ENCODE measurements at regions not wholly inside any gene's neighbourhood (a gene's known extent, or its start where the extent isn't known, plus 50 kb on each side); places are given as distances from the start of the nearest gene placed in this dataset.

DNA sequence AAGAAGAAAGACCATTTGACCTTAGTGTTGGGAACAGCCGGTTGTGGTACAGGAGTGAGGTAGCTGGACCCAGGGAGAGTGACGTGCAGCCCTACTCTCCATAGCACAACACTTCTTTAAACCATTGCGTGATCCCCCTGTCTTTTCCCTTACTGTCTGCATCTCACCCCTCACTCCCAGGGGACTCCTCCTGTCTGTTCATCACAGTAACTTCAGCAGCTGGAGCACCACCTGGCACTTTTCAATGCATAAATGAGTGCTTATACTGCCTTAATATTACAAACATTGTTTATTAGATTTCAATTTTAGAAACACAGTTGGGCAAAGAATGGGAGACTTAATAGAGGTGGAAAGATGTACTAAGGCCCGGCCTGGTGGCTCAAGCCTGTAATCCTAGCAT is 285.5 kb downstream of the UQCRFS1 start:
- TF ChIP-seq, protein P1, sequence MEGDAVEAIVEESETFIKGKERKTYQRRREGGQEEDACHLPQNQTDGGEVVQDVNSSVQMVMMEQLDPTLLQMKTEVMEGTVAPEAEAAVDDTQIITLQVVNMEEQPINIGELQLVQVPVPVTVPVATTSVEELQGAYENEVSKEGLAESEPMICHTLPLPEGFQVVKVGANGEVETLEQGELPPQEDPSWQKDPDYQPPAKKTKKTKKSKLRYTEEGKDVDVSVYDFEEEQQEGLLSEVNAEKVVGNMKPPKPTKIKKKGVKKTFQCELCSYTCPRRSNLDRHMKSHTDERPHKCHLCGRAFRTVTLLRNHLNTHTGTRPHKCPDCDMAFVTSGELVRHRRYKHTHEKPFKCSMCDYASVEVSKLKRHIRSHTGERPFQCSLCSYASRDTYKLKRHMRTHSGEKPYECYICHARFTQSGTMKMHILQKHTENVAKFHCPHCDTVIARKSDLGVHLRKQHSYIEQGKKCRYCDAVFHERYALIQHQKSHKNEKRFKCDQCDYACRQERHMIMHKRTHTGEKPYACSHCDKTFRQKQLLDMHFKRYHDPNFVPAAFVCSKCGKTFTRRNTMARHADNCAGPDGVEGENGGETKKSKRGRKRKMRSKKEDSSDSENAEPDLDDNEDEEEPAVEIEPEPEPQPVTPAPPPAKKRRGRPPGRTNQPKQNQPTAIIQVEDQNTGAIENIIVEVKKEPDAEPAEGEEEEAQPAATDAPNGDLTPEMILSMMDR (conservative IDR thresholded peaks at IDR 0.05; ENCODE audit: low read depth, low read length) = no peak
- no peak overlapping the region for H3K4me3 ChIP-seq (ENCODE audit: low read depth, low read length)
- DNase-seq (ENCODE audit: low read depth) = no peak

DNA sequence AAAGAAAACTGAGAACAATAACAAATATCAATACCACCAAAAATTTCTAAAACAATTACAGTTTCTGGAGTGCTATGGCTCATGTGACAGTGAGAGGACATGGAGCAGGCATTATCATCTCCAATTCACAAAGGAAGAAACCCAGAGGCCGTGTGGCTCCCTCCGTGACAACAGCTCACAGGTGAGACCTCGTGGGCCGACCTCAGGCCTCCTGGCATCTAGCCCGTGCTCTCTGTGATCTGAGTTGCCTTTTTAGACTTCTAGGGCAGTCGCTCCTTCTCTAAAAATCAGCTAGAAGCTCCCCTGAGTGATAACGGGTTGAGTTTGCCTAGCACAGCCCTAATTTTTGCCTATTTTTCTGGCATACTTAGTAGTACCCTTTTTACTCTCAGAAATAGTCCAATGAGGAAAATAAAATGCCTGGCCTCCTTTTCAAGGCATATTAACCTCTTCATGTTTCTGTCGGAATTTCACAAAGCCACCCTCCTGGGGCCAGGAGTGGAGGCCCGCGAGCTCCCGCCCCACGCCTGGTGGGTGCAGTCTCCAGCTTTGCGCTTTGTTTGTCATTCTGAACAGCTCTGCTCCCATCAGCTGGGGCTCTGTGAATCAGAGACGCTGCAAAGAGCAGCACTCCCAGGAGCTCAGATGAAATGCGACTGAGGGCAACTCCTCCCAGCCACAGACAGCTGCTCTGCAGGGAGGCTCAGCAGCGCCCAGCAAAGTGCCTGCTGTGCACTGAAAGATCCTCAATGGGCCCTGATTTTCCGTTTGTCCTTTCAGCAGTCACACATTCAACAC is 292.5 kb downstream of the UQCRFS1 start:
- peak; percentile 13 for DNase-seq (ENCODE audit: low read depth)
- no peak overlapping the region for H3K4me3 ChIP-seq (ENCODE audit: low read depth, low read length)
- TF ChIP-seq, protein P1 (conservative IDR thresholded peaks at IDR 0.05; ENCODE audit: low read depth, low read length) = no peak

- DNase-seq (ENCODE audit: low read depth) = no peak
- no peak overlapping the region for H3K4me3 ChIP-seq (ENCODE audit: low read depth, low read length)
- TF ChIP-seq, protein P1 (conservative IDR thresholded peaks at IDR 0.05; ENCODE audit: low read depth, low read length) = no peak
Measured at GRCh38 chr19:28917621-28918020, 295.3 kb downstream of the UQCRFS1 start.

DNA sequence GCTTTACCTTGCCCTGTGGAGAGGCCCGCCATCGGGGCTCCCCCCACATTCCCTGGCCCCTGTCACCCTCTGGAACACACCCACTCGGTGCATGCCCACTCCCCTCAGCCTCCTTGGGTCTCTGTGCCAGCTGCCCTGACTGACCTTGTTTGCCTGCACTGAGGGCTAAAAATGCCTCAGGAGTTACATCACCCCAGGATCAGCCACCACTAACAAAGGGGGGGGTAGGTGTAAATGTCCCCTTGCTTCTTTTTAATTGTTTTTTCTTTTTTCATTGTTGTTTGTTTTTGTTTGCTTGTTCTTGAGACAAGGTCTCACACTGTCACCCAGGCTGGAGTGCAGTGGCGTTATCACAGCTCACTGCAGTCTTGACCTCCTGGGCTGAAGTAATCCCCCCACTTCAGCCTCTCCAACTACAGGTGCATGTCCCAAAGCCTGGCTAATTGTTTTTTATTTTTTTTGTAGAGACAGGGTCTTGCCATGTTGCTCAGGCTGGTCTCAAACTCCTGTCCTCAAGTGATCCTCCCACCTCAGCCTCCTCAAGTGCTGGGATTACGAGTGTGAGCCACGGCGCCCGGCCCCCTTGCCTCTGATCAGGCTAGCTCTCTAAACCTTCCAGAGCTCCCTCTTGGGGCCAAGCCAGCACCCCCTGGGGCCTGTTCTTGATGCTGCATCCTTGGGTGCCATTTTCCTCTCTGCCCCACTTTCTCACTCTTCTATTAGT is 297.1 kb downstream of the UQCRFS1 start:
- no peak overlapping the region for H3K4me3 ChIP-seq (ENCODE audit: low read depth, low read length)
- TF ChIP-seq, protein P1 (conservative IDR thresholded peaks at IDR 0.05; ENCODE audit: low read depth, low read length) = no peak
- DNase-seq (ENCODE audit: low read depth) = no peak

DNA sequence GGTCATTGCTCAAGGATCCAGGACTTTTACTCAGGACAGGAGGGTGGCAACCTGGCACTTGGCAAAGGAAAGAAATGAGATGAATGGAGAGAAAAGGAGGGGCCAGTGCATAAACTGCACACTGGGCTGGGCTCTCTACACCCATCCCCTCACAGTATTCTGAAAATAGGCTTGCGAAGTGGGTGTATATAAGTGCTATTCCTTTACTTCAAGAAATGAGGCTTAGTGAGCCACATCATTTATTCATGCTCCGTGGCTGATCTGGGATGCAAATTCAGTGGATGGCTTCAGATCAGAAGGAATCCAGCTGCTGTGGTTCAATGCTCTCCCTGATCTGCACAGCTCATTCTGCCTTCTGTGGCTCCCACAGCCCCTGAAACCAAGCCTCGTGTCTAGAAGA is 297.7 kb downstream of the UQCRFS1 start:
- TF ChIP-seq, protein P1 (conservative IDR thresholded peaks at IDR 0.05; ENCODE audit: low read depth, low read length) = no peak

GRCh38 chr19:28914173-28914572 is 298.8 kb downstream of the UQCRFS1 start:
- no peak for DNase-seq (ENCODE audit: low read depth)
- no peak overlapping the region for H3K4me3 ChIP-seq (ENCODE audit: low read depth, low read length)
- TF ChIP-seq, protein P1 (conservative IDR thresholded peaks at IDR 0.05; ENCODE audit: low read depth, low read length) = no peak

More for the DNA sequence above, 297.7 kb downstream of the UQCRFS1 start:
- no peak for DNase-seq (ENCODE audit: low read depth)
- no peak overlapping the region for H3K4me3 ChIP-seq (ENCODE audit: low read depth, low read length)

All from choroid plexus epithelial cell (primary cell).